Adrenal gland (tissue), 5 donors: ENCODE measurements at regions not wholly inside any gene's neighbourhood (a gene's known extent, or its start where the extent isn't known, plus 50 kb on each side); places are given as distances from the start of the nearest gene placed in this dataset.
"Not testable (repeated sequence)": the region's sequence is repeated elsewhere in the genome, so short reads cannot be mapped to it uniquely, and the experiment has no call there.

ENCODE experiments used
- CTCF ChIP-seq, 6 experiments: fragments of 450-650 bp in 4 of 6; fragments of 200-600 bp in 2 of 6; sonication (generic) in 1 of 6; IDR thresholded peaks; 1 replicate in 5 of 6; 2 replicates in 1 of 6; pipeline versions ENCODE4 v1.5.1 to v1.8.0; 2016 to 2021; ENCODE audit warnings: antibody characterized with exemption in 6 of 6, mild to moderate bottlenecking in 2 of 6, moderate library complexity in 1 of 6
- POLR2A ChIP-seq, 2 donors: fragments of 450-650 bp; IDR thresholded peaks; one replicate each; pipeline ENCODE4 v1.6.1; 2017; ENCODE audit warnings: antibody characterized with exemption in 2 of 2, mild to moderate bottlenecking in 2 of 2, moderate library complexity in 1 of 2
- donor health status: DM: no; HTN: no; CAD: no.

- TF ChIP-seq CTCF, POLR2A (IDR thresholded peaks at IDR 0.05): not testable (repeated sequence)
Measured at GRCh38 chr13:18773988-18774387, 407.6 kb downstream of the TUBA3C start.
